22Rv1 (cell line): ENCODE measurements at regions not wholly inside any gene's neighbourhood (a gene's known extent, or its start where the extent isn't known, plus 50 kb on each side); places are given as distances from the start of the nearest gene placed in this dataset.

Source experiments
- H3K27ac ChIP-seq: fragments of 450-650 bp; 2 replicates; pipeline ENCODE4 v1.5.1; 2017
- CTCF ChIP-seq: fragments of 450-650 bp; IDR thresholded peaks from 2 replicates; pipeline ENCODE4 v1.5.1; 2017; ENCODE audit warnings: mild to moderate bottlenecking
- ZFX ChIP-seq: fragments of 450-650 bp; IDR thresholded peaks from 2 replicates; pipeline ENCODE4 v1.6.1; 2017; ENCODE audit warnings: antibody characterized with exemption, borderline replicate concordance

- H3K27ac ChIP-seq = no peak overlapping the region
- TF ChIP-seq ZFX (no peak), CTCF (no peak)
These were observed 63.5 kb upstream of the CNTNAP5 start for GRCh38 chr2:123961576-123961975.

GRCh38 chr2:123971564-123972318 is 53.3 kb upstream of the CNTNAP5 start:
- TF ChIP-seq ZFX (no peak), CTCF (no peak)
- H3K27ac ChIP-seq = no peak overlapping the region
